ENCODE measurements at regions not wholly inside any gene's neighbourhood (a gene's known extent, or its start where the extent isn't known, plus 50 kb on each side); places are given as distances from the start of the nearest gene placed in this dataset.

DNA sequence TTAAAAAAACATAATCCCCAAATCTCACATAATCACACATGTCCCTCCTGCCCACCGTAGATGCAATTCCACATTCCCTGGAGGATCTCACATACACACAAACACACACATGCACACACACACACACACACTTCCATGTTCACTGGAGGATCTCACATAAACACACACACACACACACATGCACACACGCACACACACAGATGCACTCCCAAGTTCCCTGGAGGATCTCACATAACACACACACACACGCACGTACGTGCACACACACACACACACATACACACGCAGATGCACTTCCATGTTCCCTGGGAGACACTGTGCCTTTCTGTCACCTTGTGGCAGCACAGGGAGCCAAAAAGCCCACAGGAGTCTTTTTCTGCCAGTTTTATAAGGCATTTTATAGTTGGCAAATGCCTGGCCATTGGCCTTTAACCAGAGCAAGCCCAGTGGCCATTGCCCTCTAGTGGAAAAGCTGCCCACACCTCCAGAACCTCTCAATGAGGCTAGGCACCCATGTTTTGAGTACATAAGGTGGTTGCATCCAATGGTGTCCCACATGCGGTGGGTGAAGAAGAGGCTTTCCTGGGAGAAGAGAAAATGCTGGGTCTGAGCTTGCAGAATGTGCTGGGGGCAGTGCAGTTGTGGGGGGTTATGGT, 115.4 kb upstream of the ACBD5 start:
- TF ChIP-seq ELF4 (IDR thresholded peaks at IDR 0.05) (no peak), NFRKB (IDR thresholded peaks at IDR 0.05) (no peak), CTBP1 (IDR thresholded peaks at IDR 0.05; ENCODE audit: borderline replicate concordance) (no peak), ARNT (IDR thresholded peaks at IDR 0.05) (no peak), BHLHE40 (IDR thresholded peaks at IDR 0.05; ENCODE audit: borderline replicate concordance) (no peak), SP1 (IDR thresholded peaks at IDR 0.05) (no peak), FOXM1 (IDR thresholded peaks at IDR 0.05; ENCODE audit: borderline replicate concordance) (no peak), TARDBP (IDR thresholded peaks at IDR 0.05) (no peak), FOXA1 (IDR thresholded peaks at IDR 0.05) (no peak), LEF1 (IDR thresholded peaks at IDR 0.05; ENCODE audit: borderline replicate concordance) (no peak), HDGF (IDR thresholded peaks at IDR 0.05; ENCODE audit: borderline replicate concordance) (no peak), ZNF384 (IDR thresholded peaks at IDR 0.05) (no peak), L3MBTL2 (conservative IDR thresholded peaks at IDR 0.05) (no peak)

All from HEK293T (cell line).